ENCODE measurements at regions not wholly inside any gene's neighbourhood (a gene's known extent, or its start where the extent isn't known, plus 50 kb on each side); places are given as distances from the start of the nearest gene placed in this dataset.

- no peaks in the 10 kb centered on the region for H3K27me3 ChIP-seq
- no peaks in the 10 kb centered on the region for H3K36me3 ChIP-seq
- WGBS, 2 donors, result 47 to 62% methylated on average over 6 of the region's 6 CpGs
- H3K4me1 ChIP-seq, result no peaks in the 10 kb centered on the region
- no peaks in the 10 kb centered on the region for H3K9me3 ChIP-seq
- TF ChIP-seq POLR2A (IDR thresholded peaks at IDR 0.05) (no peak), CTCF (IDR thresholded peaks at IDR 0.05) (no peak), EP300 (IDR thresholded peaks at IDR 0.05) (no peak)
- no peak overlapping the region for H3K4me3 ChIP-seq
- no peak overlapping the region for H3K27ac ChIP-seq
- no peak for DNase-seq (ENCODE audit: low spot score in 2 of 2)
These were observed 103.7 kb downstream of the CTAGE1 start for GRCh38 chr18:22314001-22314400.

- H3K27me3 ChIP-seq, result no peaks in the 10 kb centered on the region
- H3K27ac ChIP-seq, result no peak overlapping the region
- H3K4me3 ChIP-seq, result no peak overlapping the region
- H3K4me1 ChIP-seq, result no peaks in the 10 kb centered on the region
- 35 to 42% methylated on average over 5 of the region's 5 CpGs for WGBS, 2 donors
- TF ChIP-seq EP300 (IDR thresholded peaks at IDR 0.05) (no peak), POLR2A (IDR thresholded peaks at IDR 0.05) (no peak), CTCF (IDR thresholded peaks at IDR 0.05) (no peak)
- DNase-seq (ENCODE audit: low spot score in 2 of 2), result no peak
- H3K36me3 ChIP-seq, result no peaks in the 10 kb centered on the region
- H3K9me3 ChIP-seq, result no peaks in the 10 kb centered on the region
These were observed 106.4 kb downstream of the CTAGE1 start for GRCh38 chr18:22311301-22311700.

GRCh38 chr18:22309191-22309590, 108.5 kb downstream of the CTAGE1 start:
- no peaks in the 10 kb centered on the region for H3K4me1 ChIP-seq
- TF ChIP-seq CTCF (IDR thresholded peaks at IDR 0.05) (no peak), EP300 (IDR thresholded peaks at IDR 0.05) (no peak), POLR2A (IDR thresholded peaks at IDR 0.05) (no peak)
- no peak overlapping the region for H3K27ac ChIP-seq
- H3K9me3 ChIP-seq, result no peaks in the 10 kb centered on the region
- no peaks in the 10 kb centered on the region for H3K36me3 ChIP-seq
- no peaks in the 10 kb centered on the region for H3K27me3 ChIP-seq
- no peak overlapping the region for H3K4me3 ChIP-seq
- no peak for DNase-seq (ENCODE audit: low spot score in 2 of 2)
- WGBS, 2 donors, result 47 to 49% methylated on average over 5 of the region's 5 CpGs

GRCh38 chr18:22307528-22307927, 110.2 kb downstream of the CTAGE1 start:
- WGBS, 2 donors, result 76 to 89% methylated on average over 2 of the region's 2 CpGs

GRCh38 chr18:22303927-22304326, 113.8 kb downstream of the CTAGE1 start:
- Histone ChIP-seq H3K4me3 (no peak overlapping the region), H3K36me3 (no peaks in the 10 kb centered on the region), H3K4me1 (no peaks in the 10 kb centered on the region), H3K9me3 (no peaks in the 10 kb centered on the region), H3K27ac (no peak overlapping the region), H3K27me3 (no peaks in the 10 kb centered on the region)
- TF ChIP-seq POLR2A (IDR thresholded peaks at IDR 0.05) (no peak), EP300 (IDR thresholded peaks at IDR 0.05) (no peak), CTCF (IDR thresholded peaks at IDR 0.05) (no peak)
- DNase-seq (ENCODE audit: low spot score in 2 of 2), result no peak
- WGBS, 2 donors, result 87 to 88% methylated on average over 5 of the region's 5 CpGs

More at GRCh38 chr18:22307528-22307927, 110.2 kb downstream of the CTAGE1 start:
- Histone ChIP-seq H3K4me1 (no peaks in the 10 kb centered on the region), H3K27me3 (no peaks in the 10 kb centered on the region), H3K4me3 (no peak overlapping the region), H3K36me3 (no peaks in the 10 kb centered on the region), H3K27ac (no peak overlapping the region), H3K9me3 (no peaks in the 10 kb centered on the region)
- DNase-seq (ENCODE audit: low spot score in 2 of 2), result no peak
- no peak for TF ChIP-seq POLR2A (IDR thresholded peaks at IDR 0.05)
- TF ChIP-seq CTCF (IDR thresholded peaks at IDR 0.05), result no peak
- TF ChIP-seq EP300 (IDR thresholded peaks at IDR 0.05), result no peak

Data from tibial nerve (tissue), 4 donors.